ENCODE measurements at regions not wholly inside any gene's neighbourhood (a gene's known extent, or its start where the extent isn't known, plus 50 kb on each side); places are given as distances from the start of the nearest gene placed in this dataset.
"Not testable (repeated sequence)": the region's sequence is repeated elsewhere in the genome, so short reads cannot be mapped to it uniquely, and the experiment has no call there.

DNA sequence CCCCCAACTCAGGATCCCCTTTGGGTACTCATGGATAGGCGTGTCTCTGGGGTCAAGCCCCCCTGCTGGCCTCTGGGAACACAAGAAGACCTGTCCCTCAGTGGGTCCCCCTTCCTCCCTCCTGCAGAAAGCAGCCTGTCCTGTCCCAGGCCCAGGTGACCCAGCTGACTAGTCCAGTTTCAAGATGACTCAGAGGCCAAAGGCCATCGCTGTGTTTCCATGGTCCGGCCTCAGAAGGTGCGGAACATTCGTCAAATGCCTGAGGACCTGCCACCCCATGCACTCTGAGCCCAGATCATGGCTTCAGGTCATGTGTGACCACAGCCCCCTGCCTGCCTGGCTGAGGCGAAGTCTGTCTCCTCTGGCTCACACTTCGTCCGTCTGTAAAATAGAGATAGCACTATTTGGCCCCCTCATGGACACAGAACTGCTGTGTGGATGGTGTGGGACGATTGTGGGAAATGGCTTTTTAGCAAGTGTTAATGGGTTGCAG is 71.4 kb upstream of the SPDYE9 start:
- not testable (repeated sequence) for TF ChIP-seq EZH2phosphoT487 (IDR thresholded peaks at IDR 0.05; ENCODE audit: insufficient read depth, low read depth); EZH2 (IDR thresholded peaks at IDR 0.05; ENCODE audit: insufficient read depth, poor library complexity, severe bottlenecking)

Measured in GM23248 (cell line).